H1 (cell line): ENCODE measurements at regions not wholly inside any gene's neighbourhood (a gene's known extent, or its start where the extent isn't known, plus 50 kb on each side); places are given as distances from the start of the nearest gene placed in this dataset.

ENCODE experiments used
- CTCF ChIA-PET: fragments of 300-600 bp; sonication (Branson Sonifier 250); formaldehyde crosslinking; loops from one replicate; lab custom pipeline; 2021; ENCODE audit not compliant: partially characterized antibody; lab: Charles Lee
- POLR2A ChIA-PET: fragments of 300-600 bp; sonication (Branson Sonifier 250); formaldehyde crosslinking; loops from one replicate; lab custom pipeline; 2021; ENCODE audit warnings: inconsistent platforms; ENCODE audit not compliant: partially characterized antibody; lab: Charles Lee
- DNase-seq, 2 experiments: peaks; one replicate each; pipeline versions ENCODE4 v3.0.0 to v3.0.0-alpha.2; 2010 to 2022; ENCODE audit warnings: low spot score in 2 of 2, low read depth in 1 of 2, mixed read lengths in 1 of 2
- FAIRE-seq: peaks from 2 replicates; lab custom pipeline; 2011; peaks lifted over from hg19 to GRCh38; lab: Jason Lieb, UNC
- H2AFZ ChIP-seq: 2 replicates; pipeline ENCODE4 v1.8.1; 2012; ENCODE audit warnings: low read length, inconsistent platforms
- H2AK5ac ChIP-seq: 2 replicates; pipeline ENCODE4 v1.6.1; 2013; ENCODE audit warnings: low read depth, low read length
- H2BK120ac ChIP-seq: replicated peaks from 2 replicates; pipeline ENCODE3; 2013; ENCODE audit warnings: low read depth, low read length, inconsistent platforms
- H2BK12ac ChIP-seq: 2 replicates; pipeline ENCODE4 v1.6.1; 2013; ENCODE audit warnings: low read depth, low read length
- H2BK15ac ChIP-seq: 2 replicates; pipeline ENCODE4 v1.6.1; 2013; ENCODE audit warnings: low read length
- H2BK20ac ChIP-seq: 2 replicates; pipeline ENCODE4 v1.6.1; 2013; ENCODE audit warnings: low read length
- H2BK5ac ChIP-seq: 2 replicates; pipeline ENCODE4 v1.6.1; 2013; ENCODE audit warnings: low read depth, low read length
- H3K14ac ChIP-seq: 2 replicates; pipeline ENCODE4 v1.6.1; 2013; ENCODE audit warnings: inconsistent platforms; ENCODE audit not compliant: insufficient read length
- H3K18ac ChIP-seq: 2 replicates; pipeline ENCODE4 v1.6.1; 2013; ENCODE audit warnings: low read length; ENCODE audit errors: extremely low read depth
- H3K23ac ChIP-seq: 2 replicates; pipeline ENCODE4 v1.6.1; 2013; ENCODE audit warnings: inconsistent platforms; ENCODE audit not compliant: insufficient read length
- H3K23me2 ChIP-seq: 2 replicates; pipeline ENCODE4 v1.6.1; 2013; ENCODE audit warnings: low read depth, low read length
- H3K27ac ChIP-seq: 2 replicates; pipeline ENCODE4 v1.6.1; 2011; ENCODE audit warnings: low read depth, low read length, inconsistent platforms
- H3K27me3 ChIP-seq, 4 experiments: replicated peaks in 1 of 4; 1 replicate in 1 of 4; 2 replicates in 3 of 4; pipeline versions ENCODE4 v1.6.1 to v1.8.1; 2011 to 2013; ENCODE audit warnings: low read length in 3 of 4, mild to moderate bottlenecking in 3 of 4, inconsistent platforms in 2 of 4, mixed read lengths in 2 of 4, moderate library complexity in 1 of 4; ENCODE audit not compliant: control insufficient read depth in 3 of 4, insufficient read depth in 3 of 4; ENCODE audit errors: extremely low read depth in 1 of 4
- H3K36me3 ChIP-seq, 4 experiments: 2 replicates each; pipeline versions ENCODE4 v1.6.1 to v1.8.1; 2011 to 2013; ENCODE audit warnings: mild to moderate bottlenecking in 4 of 4, low read length in 3 of 4, moderate library complexity in 2 of 4, control low read depth in 1 of 4, inconsistent platforms in 1 of 4; ENCODE audit not compliant: insufficient read depth in 4 of 4, control insufficient read depth in 2 of 4
- H3K4ac ChIP-seq: replicated peaks from 2 replicates; pipeline ENCODE3; 2013; ENCODE audit warnings: low read length, low read depth, mixed read lengths, inconsistent platforms; ENCODE audit not compliant: insufficient read length
- H3K4me1 ChIP-seq, 4 experiments: replicated peaks in 1 of 4; 1 replicate in 1 of 4; 2 replicates in 3 of 4; pipeline versions ENCODE4 v1.6.1 to v1.8.1; 2011 to 2013; ENCODE audit warnings: low read length in 3 of 4, inconsistent platforms in 2 of 4, mixed read lengths in 1 of 4; ENCODE audit not compliant: insufficient read depth in 4 of 4, control insufficient read depth in 3 of 4
- H3K4me2 ChIP-seq, 2 experiments: 2 replicates each; pipeline versions ENCODE4 v1.6.1 to v1.8.1; 2011 to 2013; ENCODE audit warnings: low read depth in 2 of 2, low read length in 2 of 2, control low read depth in 1 of 2, inconsistent platforms in 1 of 2, mild to moderate bottlenecking in 1 of 2; ENCODE audit not compliant: insufficient read depth in 1 of 2
- H3K4me3 ChIP-seq, 4 experiments: fragments of 200-600, 300-600 bp in 1 of 4; sonication (generic), shearing (Covaris generic), sonication (Bioruptor Twin) in 1 of 4; 2 replicates each; pipeline versions ENCODE4 v1.5.1 to v1.8.1; 2011 to 2016; ENCODE audit warnings: low read length in 4 of 4, low read depth in 3 of 4, control low read depth in 2 of 4, inconsistent platforms in 2 of 4, mild to moderate bottlenecking in 2 of 4, mixed read lengths in 1 of 4, moderate library complexity in 1 of 4; ENCODE audit not compliant: insufficient read depth in 2 of 4; ENCODE audit errors: extremely low read depth in 1 of 4
- H3K56ac ChIP-seq: replicated peaks from 2 replicates; pipeline ENCODE3; 2013; ENCODE audit warnings: low read depth, mild to moderate bottlenecking, mixed read lengths, low read length, inconsistent platforms; ENCODE audit not compliant: insufficient read length
- H3K79me1 ChIP-seq: 2 replicates; pipeline ENCODE4 v1.6.1; 2013; ENCODE audit warnings: low read depth, low read length, control low read depth
- H3K79me2 ChIP-seq, 2 experiments: 2 replicates each; pipeline versions ENCODE4 v1.6.1 to v1.8.1; 2012 to 2013; ENCODE audit warnings: low read length in 2 of 2, mild to moderate bottlenecking in 2 of 2, inconsistent platforms in 1 of 2; ENCODE audit not compliant: insufficient read depth in 2 of 2, control insufficient read depth in 1 of 2
- H3K9ac ChIP-seq, 4 experiments: replicated peaks in 1 of 4; 1 replicate in 1 of 4; 2 replicates in 3 of 4; pipeline versions ENCODE4 v1.6.1 to v1.8.1; 2011 to 2013; ENCODE audit warnings: low read depth in 3 of 4, low read length in 3 of 4, control low read depth in 2 of 4, mild to moderate bottlenecking in 2 of 4, moderate library complexity in 2 of 4, inconsistent platforms in 1 of 4; ENCODE audit errors: extremely low read depth in 1 of 4
- H3K9me3 ChIP-seq, 2 experiments: 2 replicates each; pipeline versions ENCODE4 v1.6.1 to v1.8.1; 2012 to 2013; ENCODE audit warnings: mild to moderate bottlenecking in 2 of 2, moderate library complexity in 2 of 2, control low read depth in 1 of 2, inconsistent platforms in 1 of 2, low read depth in 1 of 2, low read length in 1 of 2, mixed read lengths in 1 of 2; ENCODE audit not compliant: insufficient read depth in 2 of 2
- H4K20me1 ChIP-seq, 2 experiments: replicated peaks in 1 of 2; 2 replicates each; pipeline versions ENCODE3 to v1.8.1; 2011 to 2013; ENCODE audit warnings: inconsistent platforms in 2 of 2, low read length in 2 of 2, mild to moderate bottlenecking in 1 of 2; ENCODE audit not compliant: insufficient read depth in 2 of 2, control insufficient read depth in 1 of 2
- H4K5ac ChIP-seq: 2 replicates; pipeline ENCODE4 v1.6.1; 2013; ENCODE audit warnings: low read length, low read depth, mixed read lengths, inconsistent platforms; ENCODE audit not compliant: insufficient read length
- H4K8ac ChIP-seq: 2 replicates; pipeline ENCODE4 v1.8.0; 2013; ENCODE audit warnings: mild to moderate bottlenecking, moderate library complexity, low read length, inconsistent platforms; ENCODE audit not compliant: insufficient read depth; ENCODE audit errors: extremely low read depth
- H4K91ac ChIP-seq: replicated peaks from 2 replicates; pipeline ENCODE3; 2013; ENCODE audit warnings: low read length, mixed read lengths, inconsistent platforms; ENCODE audit not compliant: insufficient read length
- CREB1 ChIP-seq: IDR thresholded peaks from 2 replicates; pipeline ENCODE4 v1.6.1; 2012; ENCODE audit warnings: inconsistent platforms
- GTF2F1 ChIP-seq: IDR thresholded peaks from 2 replicates; pipeline ENCODE4 v1.6.1; 2012; ENCODE audit warnings: low read depth, low read length, improper control_type of control experiment, borderline replicate concordance
- MAFK ChIP-seq: IDR thresholded peaks from 2 replicates; pipeline ENCODE4 v1.6.1; 2012; ENCODE audit warnings: low read depth, mild to moderate bottlenecking, improper control_type of control experiment, low read length
- POLR2A ChIP-seq, 2 experiments: IDR thresholded peaks; 1 replicate in 1 of 2; 2 replicates in 1 of 2; pipeline ENCODE4 v1.6.1; 2011; ENCODE audit warnings: low read depth in 2 of 2, low read length in 2 of 2, mild to moderate bottlenecking in 2 of 2; ENCODE audit errors: control extremely low read depth in 1 of 2
- POLR2AphosphoS5 ChIP-seq: IDR thresholded peaks from 2 replicates; pipeline ENCODE4 v1.6.1; 2011; ENCODE audit warnings: low read depth, low read length
- POU5F1 ChIP-seq: IDR thresholded peaks from 2 replicates; pipeline ENCODE4 v1.6.1; 2011; ENCODE audit warnings: low read depth, mild to moderate bottlenecking, low read length, moderate library complexity
- RBBP5 ChIP-seq: IDR thresholded peaks from 2 replicates; pipeline ENCODE4 v1.7.1; 2012; ENCODE audit warnings: low read depth, mild to moderate bottlenecking, inconsistent platforms, low read length, moderate library complexity, borderline replicate concordance
- RXRA ChIP-seq: IDR thresholded peaks from 2 replicates; pipeline ENCODE4 v1.6.1; 2011; ENCODE audit warnings: low read depth, mild to moderate bottlenecking, low read length, moderate library complexity; ENCODE audit not compliant: insufficient read depth
- SAP30 ChIP-seq: fragments of 300-600 bp; sonication (generic); IDR thresholded peaks from 2 replicates; pipeline ENCODE4 v1.7.1; 2012; ENCODE audit warnings: low read length, moderate library complexity, mild to moderate bottlenecking, inconsistent platforms; ENCODE audit not compliant: insufficient read depth, insufficient replicate concordance
- SIN3A ChIP-seq, 2 experiments: IDR thresholded peaks in 1 of 2; conservative IDR thresholded peaks in 1 of 2; 2 replicates each; pipeline ENCODE4 v1.6.1; 2011 to 2012; ENCODE audit warnings: low read length in 2 of 2, improper control_type of control experiment in 1 of 2, low read depth in 1 of 2, mild to moderate bottlenecking in 1 of 2
- SIX5 ChIP-seq: IDR thresholded peaks from 2 replicates; pipeline ENCODE4 v1.6.1; 2011; ENCODE audit warnings: mild to moderate bottlenecking, low read depth, low read length
- TBP ChIP-seq: IDR thresholded peaks from 2 replicates; pipeline ENCODE4 v1.6.1; 2011; ENCODE audit warnings: low read depth, low read length, improper control_type of control experiment
- whole genome bisulfite sequencing, 2 experiments: shearing (Covaris generic) in 1 of 2; methylation state at CpG; one replicate each; pipeline versions ENCODE4 v1.1.6 to v1.1.7; 2013 to 2015; ENCODE audit warnings: low lambda C conversion rate in 2 of 2, mixed read lengths in 2 of 2, inconsistent platforms in 1 of 2, low coverage in 1 of 2, missing lambda C conversion rate in 1 of 2; ENCODE audit not compliant: insufficient replicate concordance in 2 of 2, insufficient coverage in 1 of 2, insufficient read length in 1 of 2; ENCODE audit errors: extremely low coverage in 1 of 2, missing lambda C conversion rate in 1 of 2; 5-methylcytosine and 5-hydroxymethylcytosine counted together

DNA sequence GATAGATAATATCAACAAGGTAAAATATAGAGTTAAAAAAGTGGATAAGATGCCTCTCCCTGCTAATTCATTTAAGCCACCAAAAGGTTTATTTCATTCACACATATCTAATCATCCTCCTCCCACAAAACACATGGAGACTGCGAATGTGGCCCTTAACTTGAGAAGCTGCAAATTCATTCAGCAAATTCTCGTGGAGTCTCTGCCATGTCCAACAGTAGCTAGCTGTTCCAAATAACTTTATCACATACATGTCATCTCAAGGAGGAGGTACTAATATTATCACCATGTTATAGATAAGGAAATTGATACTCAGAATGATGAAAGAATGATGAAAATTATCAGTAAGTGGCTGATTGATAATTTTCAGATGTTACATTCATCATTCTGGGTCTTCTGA is 950.2 kb downstream of the CDH11 start:
- no peak overlapping the region for H4K91ac ChIP-seq
- H3K18ac ChIP-seq, result no peak overlapping the region
- no peaks in the 10 kb centered on the region for H3K36me3 ChIP-seq
- H3K79me2 ChIP-seq, result no peaks in the 10 kb centered on the region
- POLR2A ChIA-PET, result no interaction called here
- no peak overlapping the region for H2AK5ac ChIP-seq
- TF ChIP-seq SAP30, result no peak
- no peak for TF ChIP-seq POLR2AphosphoS5
- no peak for TF ChIP-seq POLR2A (IDR thresholded peaks at IDR 0.05; ENCODE audit: control extremely low read depth in 1 of 2, low read depth in 2 of 2, low read length in 2 of 2)
- no peak for TF ChIP-seq GTF2F1
- no peak for TF ChIP-seq MAFK
- TF ChIP-seq RBBP5, result no peak
- no peak for TF ChIP-seq POU5F1
- TF ChIP-seq CREB1, result no peak
- TF ChIP-seq RXRA, result no peak
- TF ChIP-seq SIX5, result no peak
- no peak for TF ChIP-seq TBP
- TF ChIP-seq SIN3A (conservative IDR thresholded peaks at IDR 0.05 in 1 of 2, IDR thresholded peaks at IDR 0.05 in 1 of 2; ENCODE audit: low read depth in 1 of 2, low read length in 2 of 2), result no peak
- H3K9me3 ChIP-seq, result no peaks in the 10 kb centered on the region
- WGBS, 2 experiments, result 95% methylated on average over 2 of the region's 2 CpGs; no CpG with 5 or more reads in 1 of the 2 experiments
- H3K79me1 ChIP-seq, result no peaks in the 10 kb centered on the region
- no peak overlapping the region for H2BK20ac ChIP-seq
- H3K4me2 ChIP-seq, result no peak overlapping the region
- no peak overlapping the region for H3K4ac ChIP-seq
- H3K27ac ChIP-seq, result no peak overlapping the region
- no peaks in the 10 kb centered on the region for H3K23me2 ChIP-seq
- no peak overlapping the region for H2BK15ac ChIP-seq
- no peak overlapping the region for H2BK120ac ChIP-seq
- no peak overlapping the region for H2AFZ ChIP-seq
- DNase-seq (no peak), FAIRE-seq (no peak)
- no peak overlapping the region for H2BK12ac ChIP-seq
- no peaks in the 10 kb centered on the region for H3K4me1 ChIP-seq
- H3K23ac ChIP-seq, result no peak overlapping the region
- H3K4me3 ChIP-seq, result no peak overlapping the region
- no peak overlapping the region for H3K9ac ChIP-seq
- H3K27me3 ChIP-seq, result no peaks in the 10 kb centered on the region
- H2BK5ac ChIP-seq, result no peak overlapping the region
- no peak overlapping the region for H3K14ac ChIP-seq
- CTCF ChIA-PET, result no interaction called here
- no peak overlapping the region for H4K8ac ChIP-seq
- no peak overlapping the region for H3K56ac ChIP-seq
- H4K20me1 ChIP-seq, result no peaks in the 10 kb centered on the region
- H4K5ac ChIP-seq, result no peak overlapping the region
